HepG2 (cell line): ENCODE measurements at regions not wholly inside any gene's neighbourhood (a gene's known extent, or its start where the extent isn't known, plus 50 kb on each side); places are given as distances from the start of the nearest gene placed in this dataset.

Experiments used
- ATAC-seq: fragments of 200-7000 bp; cut with Tn5 transposase; 3 replicates; pipeline ENCODE4 v1.9.1; 2020; ENCODE audit warnings: mild to moderate bottlenecking, moderate library complexity
- BruUV-seq: library from RNA; stranded (reverse); fragments of 400-500 nt; replicated peaks from 2 replicates; lab custom pipeline; 2021; lab: Mats Ljungman, UMichigan
- CTCF ChIA-PET: fragments of 300-600 bp; formaldehyde crosslinking; extraction: SDS; loops from one replicate; lab custom pipeline; 2021; ENCODE audit warnings: low total read pairs, inconsistent platforms, low intra/inter-chr PET ratio; lab: Yijun Ruan, JAX
- POLR2A ChIA-PET: fragments of 350-600 bp; sonication (Branson Sonifier 250); formaldehyde crosslinking; loops from one replicate; lab custom pipeline; 2020; ENCODE audit warnings: antibody characterized with exemption, inconsistent platforms; lab: Yijun Ruan, JAX
- DNase-seq: peaks from one replicate; pipeline ENCODE4 v3.0.0-alpha.2; 2015; ENCODE audit warnings: low spot score
- FAIRE-seq: peaks from 3 replicates; lab custom pipeline; 2011; peaks lifted over from hg19 to GRCh38; lab: Jason Lieb, UNC
- H2AFZ ChIP-seq: one replicate; pipeline ENCODE4 v1.6.1; 2011; ENCODE audit warnings: low read length, inconsistent platforms
- H3K27ac ChIP-seq: fragments of 300-600 bp; 3 replicates; pipeline ENCODE4 v1.8.0; 2011; ENCODE audit warnings: mixed run types, mild to moderate bottlenecking, mixed read lengths, low read length, inconsistent platforms; ENCODE audit not compliant: insufficient read depth; ENCODE audit errors: extremely low read length
- H3K27me3 ChIP-seq, 2 experiments: fragments of 200-600 bp in 1 of 2; 2 replicates in 1 of 2; 3 replicates in 1 of 2; pipeline versions ENCODE4 v1.6.0 to v1.8.0; 2011; ENCODE audit warnings: low read length in 2 of 2, mild to moderate bottlenecking in 2 of 2, moderate library complexity in 2 of 2, inconsistent platforms in 1 of 2; ENCODE audit not compliant: insufficient read depth in 2 of 2, control insufficient read depth in 1 of 2
- H3K36me3 ChIP-seq, 2 experiments: fragments of 200-600 bp in 1 of 2; replicated peaks in 1 of 2; 2 replicates in 1 of 2; 3 replicates in 1 of 2; pipeline versions ENCODE4 v1.5.1 to v1.8.0; 2011; ENCODE audit warnings: low read length in 2 of 2, inconsistent platforms in 1 of 2; ENCODE audit not compliant: insufficient read depth in 2 of 2, control insufficient read depth in 1 of 2
- H3K4me1 ChIP-seq: 2 replicates; pipeline ENCODE4 v1.5.1; 2012; ENCODE audit warnings: low read length, inconsistent platforms; ENCODE audit not compliant: insufficient read depth
- H3K4me2 ChIP-seq: 2 replicates; pipeline ENCODE4 v1.6.0; 2011; ENCODE audit warnings: low read depth, low read length, inconsistent platforms
- H3K4me3 ChIP-seq, 3 experiments: fragments of 200-600 bp in 1 of 3; sonication (generic), shearing (Covaris generic) in 1 of 3; replicated peaks in 1 of 3; 2 replicates each; pipeline ENCODE4 v1.5.1; 2011 to 2016; ENCODE audit warnings: low read length in 3 of 3, inconsistent platforms in 2 of 3, low read depth in 2 of 3, mild to moderate bottlenecking in 2 of 3, control low read depth in 1 of 3, mixed read lengths in 1 of 3; ENCODE audit not compliant: insufficient read depth in 1 of 3
- H3K79me2 ChIP-seq: one replicate; pipeline ENCODE4 v1.6.1; 2011; ENCODE audit warnings: low read length, inconsistent platforms; ENCODE audit not compliant: insufficient read depth
- H3K9ac ChIP-seq: 2 replicates; pipeline ENCODE4 v1.6.0; 2011; ENCODE audit warnings: mild to moderate bottlenecking, low read depth, low read length, inconsistent platforms; ENCODE audit not compliant: insufficient read depth
- H3K9me3 ChIP-seq: 2 replicates; pipeline ENCODE4 v1.5.1; 2012; ENCODE audit warnings: mild to moderate bottlenecking, low read length
- H4K20me1 ChIP-seq: 2 replicates; pipeline ENCODE4 v1.6.0; 2011; ENCODE audit warnings: inconsistent platforms, mild to moderate bottlenecking, low read length, moderate library complexity; ENCODE audit not compliant: insufficient read depth
- ARID3A ChIP-seq: IDR thresholded peaks from 2 replicates; pipeline ENCODE4 v1.6.1; 2012; ENCODE audit warnings: low read depth, low read length, improper control_type of control experiment
- ATRX ChIP-seq: sonication (generic); formaldehyde crosslinking; IDR thresholded peaks from 2 replicates; pipeline ENCODE4 v1.4.0; 2020; ENCODE audit warnings: missing genetic modification reagents, borderline replicate concordance
- CAMTA2 ChIP-seq: sonication (generic); formaldehyde crosslinking; IDR thresholded peaks from 2 replicates; pipeline ENCODE4 v1.4.0; 2020; ENCODE audit warnings: mild to moderate bottlenecking, missing genetic modification reagents, borderline replicate concordance
- GABPB1 ChIP-seq: IDR thresholded peaks from 2 replicates; pipeline ENCODE4 v1.6.1; 2016; ENCODE audit warnings: mild to moderate bottlenecking, missing genetic modification reagents, moderate library complexity, missing compliant biosample characterization
- HMGXB3 ChIP-seq: sonication (generic); formaldehyde crosslinking; IDR thresholded peaks from 2 replicates; pipeline ENCODE4 v1.4.0; 2020; ENCODE audit warnings: missing genetic modification reagents, borderline replicate concordance
- HOXA3 ChIP-seq: sonication (generic); formaldehyde crosslinking; IDR thresholded peaks from 2 replicates; pipeline ENCODE4 v1.5.0; 2020; ENCODE audit warnings: missing genetic modification reagents
- RBM39 ChIP-seq: fragments of 200-400 bp; formaldehyde crosslinking; IDR thresholded peaks from one replicate; pipeline ENCODE4 v1.6.1; 2018; ENCODE audit warnings: antibody characterized with exemption, mild to moderate bottlenecking, low read depth, low read length; ENCODE audit not compliant: poor library complexity, severe bottlenecking
- REPIN1 ChIP-seq: sonication (generic); formaldehyde crosslinking; IDR thresholded peaks from 2 replicates; pipeline ENCODE4 v1.8.0; 2022; ENCODE audit warnings: missing genetic modification reagents, low read depth, mild to moderate bottlenecking, borderline replicate concordance
- SKIL ChIP-seq: sonication (generic); formaldehyde crosslinking; IDR thresholded peaks from 2 replicates; pipeline ENCODE4 v1.8.0; 2022; ENCODE audit warnings: missing genetic modification reagents, mild to moderate bottlenecking, moderate library complexity, borderline replicate concordance
- SMYD3 ChIP-seq: sonication (generic); formaldehyde crosslinking; IDR thresholded peaks from 2 replicates; pipeline ENCODE4 v1.8.1; 2023; ENCODE audit warnings: mild to moderate bottlenecking, missing genetic modification reagents
- ZNF275 ChIP-seq: sonication (generic); formaldehyde crosslinking; IDR thresholded peaks from 2 replicates; pipeline ENCODE4 v1.8.0; 2022; ENCODE audit warnings: missing genetic modification reagents, mild to moderate bottlenecking, inconsistent platforms, borderline replicate concordance
- ZNF639 ChIP-seq: conservative IDR thresholded peaks from 2 replicates; pipeline ENCODE4 v1.6.1; 2018; ENCODE audit warnings: missing genetic modification reagents
- WGBS: methylation state at CpG from one replicate; pipeline ENCODE4 v1.1.6; 2017; ENCODE audit warnings: low lambda C conversion rate; 5-methylcytosine and 5-hydroxymethylcytosine counted together
- in situ Hi-C: cut with HindIII; loops from 2 replicates; pipeline ENCODE4 v1.10.0; 2017; ENCODE audit warnings: low pct_unique_long_range_greater_than_20kb; ENCODE audit not compliant: extremely low pct_ligation_motif_present
- intact Hi-C: fragments of 100-400 bp; cut with micrococcal nuclease; formaldehyde crosslinking; loops from one replicate; pipeline ENCODE4 v1.10.0; 2022; ENCODE audit not compliant: unreplicated experiment

- ATAC-seq (no peak), FAIRE-seq (no peak), DNase-seq (no peak)
- no peak overlapping the region for H3K4me3 ChIP-seq
- no peak overlapping the region for H3K27ac ChIP-seq
- H3K27me3 ChIP-seq, result peaks cover 5 to 43% of the 10 kb centered on the region in 2 experiments; a peak in 3 of 5 replicates
- ChIA-PET CTCF (no interaction called here), POLR2A (no interaction called here)
- no peaks in the 10 kb centered on the region for H3K9me3 ChIP-seq
- H3K4me1 ChIP-seq, result no peaks in the 10 kb centered on the region
- 52% methylated on average over 18 of the region's 21 CpGs for WGBS
- no TSS peak for BruUV-seq
- in situ Hi-C loops (no loop called here), intact Hi-C loops (no loop called here)
- no peak overlapping the region for H3K9ac ChIP-seq
- H3K4me2 ChIP-seq, result no peak overlapping the region
- H3K36me3 ChIP-seq, result no peaks in the 10 kb centered on the region
- H3K79me2 ChIP-seq, result no peaks in the 10 kb centered on the region
- H2AFZ ChIP-seq, result no peak overlapping the region
- H4K20me1 ChIP-seq, result no peaks in the 10 kb centered on the region
- TF ChIP-seq SKIL (CRISPR knock-in tag) (no peak), REPIN1 (CRISPR knock-in tag) (no peak), GABPB1 (no peak), CAMTA2 (CRISPR knock-in tag) (no peak), ATRX (CRISPR knock-in tag) (no peak), ZNF639 (CRISPR knock-in tag) (no peak), HOXA3 (CRISPR knock-in tag) (no peak), ARID3A (no peak), RBM39 (no peak), HMGXB3 (CRISPR knock-in tag) (no peak), SMYD3 (no peak), ZNF275 (no peak)
These were observed 242.6 kb upstream of the PITRM1 start for GRCh38 chr10:3415038-3415736.
